ENCODE measurements at regions not wholly inside any gene's neighbourhood (a gene's known extent, or its start where the extent isn't known, plus 50 kb on each side); places are given as distances from the start of the nearest gene placed in this dataset.

GRCh38 chr16:80489173-80489572 lies 51.6 kb upstream of the DYNLRB2 start:
- DNase-seq = no peak

GRCh38 chr16:80488167-80488566 lies 52.6 kb upstream of the DYNLRB2 start:
- DNase-seq = no peak

- DNase-seq = no peak
Observed at GRCh38 chr16:80480664-80481063, 60.1 kb upstream of the DYNLRB2 start.

- no peak for DNase-seq
Observed at GRCh38 chr16:80477838-80478237, 63.0 kb upstream of the DYNLRB2 start.

- no peak for DNase-seq
Observed at GRCh38 chr16:80468029-80468428, 72.8 kb upstream of the DYNLRB2 start.

GRCh38 chr16:80466024-80466987 lies 74.5 kb upstream of the DYNLRB2 start:
- peak; percentile 1 to 41 for DNase-seq

- DNase-seq = no peak
Observed at GRCh38 chr16:80463751-80464495, 76.9 kb upstream of the DYNLRB2 start.

GRCh38 chr16:80463326-80463725 lies 77.5 kb upstream of the DYNLRB2 start:
- DNase-seq = no peak

GRCh38 chr16:80462917-80463316 lies 77.9 kb upstream of the DYNLRB2 start:
- DNase-seq = no peak

- no peak for DNase-seq
Observed at GRCh38 chr16:80460988-80461387, 79.8 kb upstream of the DYNLRB2 start.

- no peak for DNase-seq
Observed at GRCh38 chr16:80459966-80460365, 80.8 kb upstream of the DYNLRB2 start.

GRCh38 chr16:80459331-80459777 lies 81.4 kb upstream of the DYNLRB2 start:
- DNase-seq = no peak

GRCh38 chr16:80457871-80458270 lies 82.9 kb upstream of the DYNLRB2 start:
- no peak for DNase-seq

- no peak for DNase-seq
Observed at GRCh38 chr16:80454802-80455201, 86.0 kb upstream of the DYNLRB2 start.

- DNase-seq = no peak
Observed at GRCh38 chr16:80449392-80449791, 91.4 kb upstream of the DYNLRB2 start.

GRCh38 chr16:80447241-80447640 lies 93.6 kb upstream of the DYNLRB2 start:
- no peak for DNase-seq

- DNase-seq = no peak
Observed at GRCh38 chr16:80442779-80443178, 98.0 kb upstream of the DYNLRB2 start.

- DNase-seq = no peak
Observed at GRCh38 chr16:80441935-80442334, 98.9 kb upstream of the DYNLRB2 start.

- DNase-seq = no peak
Observed at GRCh38 chr16:80440667-80441066, 100.1 kb upstream of the DYNLRB2 start.

GRCh38 chr16:80437707-80438106 lies 103.1 kb upstream of the DYNLRB2 start:
- DNase-seq = no peak

- no peak for DNase-seq
Observed at GRCh38 chr16:80436510-80436909, 104.3 kb upstream of the DYNLRB2 start.

- DNase-seq = no peak
Observed at GRCh38 chr16:80433623-80434022, 107.2 kb upstream of the DYNLRB2 start.

- DNase-seq = no peak
Observed at GRCh38 chr16:80427795-80428194, 113.0 kb upstream of the DYNLRB2 start.

All from NCI-H1930 (cell line).